Mesendoderm (in vitro differentiated cells): ENCODE measurements at regions not wholly inside any gene's neighbourhood (a gene's known extent, or its start where the extent isn't known, plus 50 kb on each side); places are given as distances from the start of the nearest gene placed in this dataset.

Source experiments
- DNase-seq: peaks from one replicate; pipeline ENCODE4 v3.0.0; 2013
- H2AK5ac ChIP-seq: 2 replicates; pipeline ENCODE4 v1.6.1; 2013; ENCODE audit warnings: low read length, inconsistent platforms
- H2BK120ac ChIP-seq: 2 replicates; pipeline ENCODE4 v1.6.1; 2013; ENCODE audit warnings: low read depth, mild to moderate bottlenecking, low read length, moderate library complexity, mixed read lengths
- H2BK15ac ChIP-seq: replicated peaks from 2 replicates; pipeline ENCODE4 v1.6.1; 2013; ENCODE audit warnings: low read depth, mild to moderate bottlenecking, moderate library complexity
- H2BK5ac ChIP-seq: 2 replicates; pipeline ENCODE4 v1.6.1; 2013; ENCODE audit warnings: low read length, inconsistent platforms
- H3K18ac ChIP-seq: 2 replicates; pipeline ENCODE4 v1.6.1; 2013; ENCODE audit warnings: mild to moderate bottlenecking, low read length, mixed read lengths
- H3K23ac ChIP-seq: one replicate; pipeline ENCODE4 v1.6.1; 2013; ENCODE audit warnings: low read length
- H3K27ac ChIP-seq: 2 replicates; pipeline ENCODE4 v1.5.1; 2013; ENCODE audit warnings: low read depth, mild to moderate bottlenecking, inconsistent platforms, low read length, moderate library complexity
- H3K27me3 ChIP-seq: 2 replicates; pipeline ENCODE4 v1.6.1; 2013; ENCODE audit warnings: low read length, control low read depth, mild to moderate bottlenecking, inconsistent platforms; ENCODE audit not compliant: insufficient read depth, poor library complexity
- H3K36me3 ChIP-seq: 2 replicates; pipeline ENCODE4 v1.6.1; 2013; ENCODE audit warnings: low read length, inconsistent platforms; ENCODE audit not compliant: control insufficient read depth, insufficient read depth
- H3K4ac ChIP-seq: one replicate; pipeline ENCODE4 v1.6.1; 2013; ENCODE audit warnings: low read depth, mild to moderate bottlenecking, low read length, moderate library complexity
- H3K4me1 ChIP-seq: 2 replicates; pipeline ENCODE4 v1.6.1; 2013; ENCODE audit warnings: low read depth, low read length, inconsistent platforms; ENCODE audit not compliant: control insufficient read depth
- H3K4me2 ChIP-seq: 2 replicates; pipeline ENCODE4 v1.6.1; 2013; ENCODE audit warnings: low read length
- H3K4me3 ChIP-seq: 2 replicates; pipeline ENCODE4 v1.5.1; 2013; ENCODE audit warnings: mild to moderate bottlenecking, low read length
- H3K56ac ChIP-seq: one replicate; pipeline ENCODE4 v1.6.1; 2013; ENCODE audit warnings: low read length
- H3K79me1 ChIP-seq: 2 replicates; pipeline ENCODE4 v1.6.1; 2013; ENCODE audit warnings: low read length, inconsistent platforms
- H3K79me2 ChIP-seq: 2 replicates; pipeline ENCODE4 v1.6.1; 2013; ENCODE audit warnings: mild to moderate bottlenecking, low read length; ENCODE audit not compliant: control insufficient read depth, insufficient read depth
- H3K9ac ChIP-seq: 2 replicates; pipeline ENCODE4 v1.6.1; 2013; ENCODE audit warnings: low read length, inconsistent platforms
- H4K5ac ChIP-seq: one replicate; pipeline ENCODE4 v1.6.1; 2013; ENCODE audit warnings: low read length
- H4K8ac ChIP-seq: one replicate; pipeline ENCODE4 v1.6.1; 2013; ENCODE audit warnings: low read depth, mild to moderate bottlenecking, control low read depth, low read length, moderate library complexity
- WGBS: extraction: QIAGEN DNeasy Blood & Tissue Kit; methylation state at CpG from one replicate; pipeline ENCODE4 v1.1.7; 2013; ENCODE audit warnings: low lambda C conversion rate, missing lambda C conversion rate; ENCODE audit not compliant: insufficient coverage; ENCODE audit errors: extremely low coverage; 5-methylcytosine and 5-hydroxymethylcytosine counted together

- Histone ChIP-seq H2BK120ac (no peak overlapping the region), H3K27ac (no peak overlapping the region), H3K18ac (no peak overlapping the region), H3K56ac (no peak overlapping the region), H3K79me1 (no peaks in the 10 kb centered on the region), H3K4me1 (no peaks in the 10 kb centered on the region), H2BK15ac (no peak overlapping the region), H3K4me2 (no peak overlapping the region), H3K23ac (no peak overlapping the region), H3K27me3 (no peaks in the 10 kb centered on the region), H4K8ac (no peak overlapping the region), H4K5ac (no peak overlapping the region), H2AK5ac (no peak overlapping the region), H3K4me3 (no peak overlapping the region), H3K4ac (no peak overlapping the region), H3K9ac (no peak overlapping the region), H2BK5ac (no peak overlapping the region), H3K79me2 (no peaks in the 10 kb centered on the region), H3K36me3 (no peaks in the 10 kb centered on the region)
- no peak for DNase-seq
- no CpG with 5 or more reads among the region's 2 CpGs for WGBS
These were observed 345.7 kb downstream of the ZNF326 start for GRCh38 chr1:90340606-90341005.

- DNase-seq = no peak
- Histone ChIP-seq H2AK5ac (no peak overlapping the region), H3K27ac (no peak overlapping the region), H3K79me2 (no peaks in the 10 kb centered on the region), H3K27me3 (no peaks in the 10 kb centered on the region), H4K5ac (no peak overlapping the region), H3K9ac (no peak overlapping the region), H4K8ac (no peak overlapping the region), H2BK120ac (no peak overlapping the region), H3K18ac (no peak overlapping the region), H3K23ac (no peak overlapping the region), H2BK15ac (no peak overlapping the region), H3K4ac (no peak overlapping the region), H3K79me1 (no peaks in the 10 kb centered on the region), H3K56ac (no peak overlapping the region), H3K4me3 (no peak overlapping the region), H3K4me1 (no peaks in the 10 kb centered on the region), H2BK5ac (no peak overlapping the region), H3K4me2 (no peak overlapping the region), H3K36me3 (no peaks in the 10 kb centered on the region)
- WGBS = no CpG with 5 or more reads among the region's 2 CpGs
These were observed 344.9 kb downstream of the ZNF326 start for GRCh38 chr1:90339811-90340210.

- peak; percentile 13 for DNase-seq
- Histone ChIP-seq H2BK120ac (no peak overlapping the region), H2BK5ac (no peak overlapping the region), H3K9ac (no peak overlapping the region), H3K18ac (no peak overlapping the region), H3K4me2 (no peak overlapping the region), H3K79me2 (no peaks in the 10 kb centered on the region), H2BK15ac (no peak overlapping the region), H3K4me1 (no peaks in the 10 kb centered on the region), H3K23ac (no peak overlapping the region), H3K79me1 (no peaks in the 10 kb centered on the region), H4K8ac (no peak overlapping the region), H3K4me3 (no peak overlapping the region), H3K36me3 (no peaks in the 10 kb centered on the region), H4K5ac (no peak overlapping the region), H3K4ac (no peak overlapping the region), H3K27me3 (no peaks in the 10 kb centered on the region), H3K56ac (no peak overlapping the region), H3K27ac (no peak overlapping the region), H2AK5ac (no peak overlapping the region)
- no CpG with 5 or more reads among the region's 8 CpGs for WGBS
These were observed 341.8 kb downstream of the ZNF326 start for GRCh38 chr1:90336552-90337324.

GRCh38 chr1:90335558-90335957, 340.6 kb downstream of the ZNF326 start:
- H3K4ac ChIP-seq = no peak overlapping the region
- H3K79me1 ChIP-seq = no peaks in the 10 kb centered on the region
- no peak overlapping the region for H2BK120ac ChIP-seq
- no peak overlapping the region for H3K4me3 ChIP-seq
- no peaks in the 10 kb centered on the region for H3K4me1 ChIP-seq
- no peak overlapping the region for H3K56ac ChIP-seq
- no peak overlapping the region for H2AK5ac ChIP-seq
- no peak overlapping the region for H2BK5ac ChIP-seq
- H3K23ac ChIP-seq = no peak overlapping the region
- no peaks in the 10 kb centered on the region for H3K27me3 ChIP-seq
- H3K9ac ChIP-seq = no peak overlapping the region
- H3K18ac ChIP-seq = no peak overlapping the region
- H3K4me2 ChIP-seq = no peak overlapping the region
- no peak for DNase-seq
- no peak overlapping the region for H4K8ac ChIP-seq
- H3K79me2 ChIP-seq = no peaks in the 10 kb centered on the region
- no peak overlapping the region for H3K27ac ChIP-seq
- no peaks in the 10 kb centered on the region for H3K36me3 ChIP-seq
- no peak overlapping the region for H4K5ac ChIP-seq
- no CpG with 5 or more reads among the region's 3 CpGs for WGBS
- no peak overlapping the region for H2BK15ac ChIP-seq

- Histone ChIP-seq H2BK5ac (no peak overlapping the region), H2BK120ac (no peak overlapping the region), H3K4me1 (no peaks in the 10 kb centered on the region), H3K4me2 (no peak overlapping the region), H3K4ac (no peak overlapping the region), H2BK15ac (no peak overlapping the region), H3K79me1 (no peaks in the 10 kb centered on the region), H4K5ac (no peak overlapping the region), H3K27me3 (no peaks in the 10 kb centered on the region), H2AK5ac (no peak overlapping the region), H3K36me3 (no peaks in the 10 kb centered on the region), H3K4me3 (no peak overlapping the region), H4K8ac (no peak overlapping the region), H3K79me2 (no peaks in the 10 kb centered on the region), H3K9ac (no peak overlapping the region), H3K56ac (no peak overlapping the region), H3K27ac (no peak overlapping the region), H3K18ac (no peak overlapping the region), H3K23ac (no peak overlapping the region)
- no CpG with 5 or more reads among the region's 5 CpGs for WGBS
- DNase-seq = peak; percentile 12
These were observed 339.2 kb downstream of the ZNF326 start for GRCh38 chr1:90334137-90334536.

GRCh38 chr1:90325168-90325567, 330.3 kb downstream of the ZNF326 start:
- Histone ChIP-seq H3K4me3 (no peak overlapping the region), H3K9ac (no peak overlapping the region), H3K4ac (no peak overlapping the region), H2BK15ac (no peak overlapping the region), H3K23ac (no peak overlapping the region), H4K8ac (no peak overlapping the region), H3K18ac (no peak overlapping the region), H3K79me2 (no peaks in the 10 kb centered on the region), H3K79me1 (no peaks in the 10 kb centered on the region), H3K27me3 (no peaks in the 10 kb centered on the region), H3K56ac (no peak overlapping the region), H3K4me1 (no peaks in the 10 kb centered on the region), H2BK5ac (no peak overlapping the region), H3K4me2 (no peak overlapping the region), H3K36me3 (no peaks in the 10 kb centered on the region), H3K27ac (no peak overlapping the region), H2BK120ac (no peak overlapping the region), H2AK5ac (no peak overlapping the region), H4K5ac (no peak overlapping the region)
- no CpG with 5 or more reads among the region's 3 CpGs for WGBS
- DNase-seq = no peak
